Colonic mucosa (tissue), 4 donors: ENCODE measurements at regions not wholly inside any gene's neighbourhood (a gene's known extent, or its start where the extent isn't known, plus 50 kb on each side); places are given as distances from the start of the nearest gene placed in this dataset.
"Not testable (repeated sequence)": the region's sequence is repeated elsewhere in the genome, so short reads cannot be mapped to it uniquely, and the experiment has no call there.

ENCODE experiments used
- DNase-seq: peaks from one replicate; pipeline ENCODE4 v3.0.0-alpha.2; 2020
- H3K27ac ChIP-seq: fragments of 200-600 bp; one replicate; pipeline ENCODE4 v1.8.0; 2021
- H3K27me3 ChIP-seq: fragments of 200-600 bp; one replicate; pipeline ENCODE4 v1.8.0; 2021
- H3K36me3 ChIP-seq: fragments of 200-600 bp; one replicate; pipeline ENCODE4 v1.8.0; 2021
- H3K4me1 ChIP-seq: fragments of 200-600 bp; one replicate; pipeline ENCODE4 v1.8.0; 2021; ENCODE audit warnings: mild to moderate bottlenecking
- H3K4me3 ChIP-seq: fragments of 200-600 bp; one replicate; pipeline ENCODE4 v1.8.0; 2021
- H3K9ac ChIP-seq, 2 donors: one replicate each; pipeline ENCODE4 v1.7.0; 2013; ENCODE audit warnings: control low read depth in 2 of 2, low read depth in 2 of 2, low read length in 2 of 2
- H3K9me3 ChIP-seq: fragments of 200-600 bp; one replicate; pipeline ENCODE4 v1.8.0; 2021
- intact Hi-C: fragments of 100-400 bp; cut with DNase I; formaldehyde crosslinking; loops from one replicate; pipeline ENCODE4 v1.14.1; 2022
- TF ChIP-seq, protein P1 (sequence below): fragments of 200-600 bp; IDR thresholded peaks from one replicate; pipeline ENCODE4 v1.8.0; 2022; ENCODE audit warnings: antibody characterized with exemption, mild to moderate bottlenecking
- donor health status: healthy.
- donor health status: DM: no; HTN: no; CAD: no.
- donor health status: DM: no; HTN: no; CAD: no.

GRCh38 chr16:85285681-85286065, 173.4 kb upstream of the CIBAR2 start:
- Histone ChIP-seq H3K4me3 (no peak overlapping the region), H3K27ac (no peak overlapping the region), H3K27me3 (no peaks in the 10 kb centered on the region), H3K4me1 (peaks cover 4% of the 10 kb centered on the region), H3K36me3 (no peaks in the 10 kb centered on the region), H3K9me3 (no peaks in the 10 kb centered on the region), H3K9ac (no peak overlapping the region)
- no peak for DNase-seq
- intact Hi-C loops: no loop called here
- TF ChIP-seq, protein P1, sequence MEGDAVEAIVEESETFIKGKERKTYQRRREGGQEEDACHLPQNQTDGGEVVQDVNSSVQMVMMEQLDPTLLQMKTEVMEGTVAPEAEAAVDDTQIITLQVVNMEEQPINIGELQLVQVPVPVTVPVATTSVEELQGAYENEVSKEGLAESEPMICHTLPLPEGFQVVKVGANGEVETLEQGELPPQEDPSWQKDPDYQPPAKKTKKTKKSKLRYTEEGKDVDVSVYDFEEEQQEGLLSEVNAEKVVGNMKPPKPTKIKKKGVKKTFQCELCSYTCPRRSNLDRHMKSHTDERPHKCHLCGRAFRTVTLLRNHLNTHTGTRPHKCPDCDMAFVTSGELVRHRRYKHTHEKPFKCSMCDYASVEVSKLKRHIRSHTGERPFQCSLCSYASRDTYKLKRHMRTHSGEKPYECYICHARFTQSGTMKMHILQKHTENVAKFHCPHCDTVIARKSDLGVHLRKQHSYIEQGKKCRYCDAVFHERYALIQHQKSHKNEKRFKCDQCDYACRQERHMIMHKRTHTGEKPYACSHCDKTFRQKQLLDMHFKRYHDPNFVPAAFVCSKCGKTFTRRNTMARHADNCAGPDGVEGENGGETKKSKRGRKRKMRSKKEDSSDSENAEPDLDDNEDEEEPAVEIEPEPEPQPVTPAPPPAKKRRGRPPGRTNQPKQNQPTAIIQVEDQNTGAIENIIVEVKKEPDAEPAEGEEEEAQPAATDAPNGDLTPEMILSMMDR: no peak

GRCh38 chr16:85286066-85286831, 174.0 kb upstream of the CIBAR2 start:
- peak overlapping the region; percentile 12 for H3K27ac ChIP-seq
- peaks cover 4% of the 10 kb centered on the region for H3K4me1 ChIP-seq
- intact Hi-C loops: no loop called here
- no peak overlapping the region for H3K4me3 ChIP-seq
- TF ChIP-seq, protein P1: no peak
- H3K27me3 ChIP-seq: no peaks in the 10 kb centered on the region
- no peaks in the 10 kb centered on the region for H3K9me3 ChIP-seq
- H3K9ac ChIP-seq: no peak overlapping the region
- DNase-seq: peak; percentile 44
- H3K36me3 ChIP-seq: no peaks in the 10 kb centered on the region

DNA sequence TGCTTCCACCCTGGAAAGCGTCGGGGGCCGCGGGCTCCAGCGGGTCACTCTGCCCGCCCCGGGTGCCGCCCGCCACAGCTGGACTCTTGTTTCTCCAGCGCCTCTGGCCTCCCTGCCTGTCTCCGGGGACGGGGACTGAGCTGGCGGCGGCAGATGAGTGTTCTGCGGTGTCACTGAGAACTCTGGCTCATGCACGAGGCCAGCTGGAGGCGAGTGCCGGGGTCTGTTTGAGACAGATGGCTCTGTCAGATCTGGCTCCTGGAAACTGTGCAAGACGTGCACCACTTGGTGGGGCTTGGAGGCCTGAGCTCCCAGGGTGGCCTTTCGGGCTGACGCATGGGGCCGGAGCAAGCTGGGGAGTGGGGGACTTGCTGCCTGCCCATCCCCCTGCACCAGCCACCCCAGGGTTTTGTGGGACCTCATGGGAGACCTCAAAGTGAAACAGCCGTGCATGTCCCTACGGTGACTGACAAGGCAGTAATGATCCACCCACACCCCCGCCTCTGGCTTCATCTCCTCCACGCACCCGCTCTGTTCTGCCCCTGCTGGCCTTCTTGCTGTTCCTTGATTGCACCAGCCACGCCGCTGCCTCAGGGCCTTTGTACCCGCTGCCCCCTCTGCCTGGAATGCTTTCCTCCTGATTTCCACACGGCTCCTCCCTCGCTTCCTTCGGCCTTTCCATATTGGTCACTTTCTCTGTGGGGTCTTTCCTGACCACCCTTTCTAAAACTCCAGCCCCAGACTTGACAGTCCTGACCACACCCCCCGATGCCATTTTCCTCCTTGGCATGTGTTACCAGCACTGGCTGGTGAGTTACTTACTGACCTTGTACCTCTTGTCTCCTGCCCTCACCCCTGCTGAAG, 174.9 kb upstream of the CIBAR2 start:
- TF ChIP-seq, protein P1: no peak
- no peaks in the 10 kb centered on the region for H3K9me3 ChIP-seq
- H3K4me1 ChIP-seq: peaks cover 4% of the 10 kb centered on the region
- H3K9ac ChIP-seq: no peak overlapping the region
- no peak for DNase-seq
- H3K36me3 ChIP-seq: no peaks in the 10 kb centered on the region
- no peaks in the 10 kb centered on the region for H3K27me3 ChIP-seq
- intact Hi-C loops: no loop called here
- peak overlapping the region; percentile 12 for H3K27ac ChIP-seq
- no peak overlapping the region for H3K4me3 ChIP-seq

DNA sequence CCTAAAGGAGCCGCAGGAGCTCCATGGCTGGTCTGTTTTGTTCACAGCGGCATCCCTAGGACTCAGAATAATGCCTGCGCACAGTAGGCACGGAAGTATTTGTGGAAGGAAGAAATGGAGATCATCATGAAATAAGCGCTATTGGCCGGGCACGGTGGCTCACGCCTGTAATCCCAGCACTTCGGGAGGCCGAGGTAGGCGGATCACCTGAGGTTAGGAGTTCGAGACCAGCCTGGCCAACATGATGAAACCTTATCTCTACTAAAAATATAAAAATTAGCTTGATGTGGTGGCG, 175.5 kb upstream of the CIBAR2 start:
- H3K27me3 ChIP-seq, H3K9ac ChIP-seq, H3K4me3 ChIP-seq, intact Hi-C loops, H3K9me3 ChIP-seq, DNase-seq, H3K4me1 ChIP-seq, H3K27ac ChIP-seq, H3K36me3 ChIP-seq: not testable (repeated sequence)

GRCh38 chr16:85288341-85288868, 176.1 kb upstream of the CIBAR2 start:
- Histone ChIP-seq H3K27ac (no peak overlapping the region), H3K36me3 (no peaks in the 10 kb centered on the region), H3K9ac (peak overlapping the region; percentile 19 to 28), H3K9me3 (no peaks in the 10 kb centered on the region), H3K27me3 (no peaks in the 10 kb centered on the region), H3K4me3 (no peak overlapping the region), H3K4me1 (peaks cover 4% of the 10 kb centered on the region)
- intact Hi-C loops: no loop called here
- TF ChIP-seq, protein P1: no peak
- DNase-seq: no peak
